H9 (cell line): ENCODE measurements at regions not wholly inside any gene's neighbourhood (a gene's known extent, or its start where the extent isn't known, plus 50 kb on each side); places are given as distances from the start of the nearest gene placed in this dataset.

ENCODE experiments used
- DNase-seq: peaks from one replicate; pipeline ENCODE4 v3.0.0-alpha.2; 2017
- H2AFZ ChIP-seq: one replicate; pipeline ENCODE4 v1.6.1; 2013; ENCODE audit warnings: mild to moderate bottlenecking, low read length, control low read depth, moderate library complexity
- H2AK5ac ChIP-seq: 2 replicates; pipeline ENCODE4 v1.6.1; 2013; ENCODE audit warnings: low read length, control low read depth, mixed read lengths; ENCODE audit not compliant: insufficient read length
- H2BK120ac ChIP-seq: one replicate; pipeline ENCODE4 v1.6.1; 2013; ENCODE audit warnings: low read depth, mild to moderate bottlenecking, low read length, control low read depth, inconsistent platforms; ENCODE audit not compliant: poor library complexity, severe bottlenecking
- H2BK12ac ChIP-seq: 2 replicates; pipeline ENCODE4 v1.6.1; 2013; ENCODE audit warnings: low read length, control low read depth, mixed read lengths, low read depth; ENCODE audit not compliant: insufficient read length
- H2BK15ac ChIP-seq: 2 replicates; pipeline ENCODE4 v1.6.1; 2013; ENCODE audit warnings: low read depth, low read length, control low read depth
- H2BK20ac ChIP-seq: one replicate; pipeline ENCODE4 v1.6.1; 2013; ENCODE audit warnings: low read depth, mild to moderate bottlenecking, low read length, control low read depth, inconsistent platforms; ENCODE audit not compliant: poor library complexity, severe bottlenecking
- H2BK5ac ChIP-seq: 2 replicates; pipeline ENCODE4 v1.6.1; 2013; ENCODE audit warnings: low read length, control low read depth, mixed read lengths; ENCODE audit not compliant: insufficient read length
- H3K14ac ChIP-seq: 2 replicates; pipeline ENCODE4 v1.6.1; 2013; ENCODE audit warnings: low read length, control low read depth; ENCODE audit not compliant: insufficient read depth
- H3K18ac ChIP-seq: 2 replicates; pipeline ENCODE4 v1.6.1; 2013; ENCODE audit warnings: low read depth, mild to moderate bottlenecking, mixed read lengths, low read length, control low read depth; ENCODE audit not compliant: insufficient read length
- H3K23ac ChIP-seq: 2 replicates; pipeline ENCODE4 v1.6.1; 2013; ENCODE audit warnings: low read length, control low read depth, mixed read lengths, low read depth; ENCODE audit not compliant: insufficient read length
- H3K23me2 ChIP-seq: 2 replicates; pipeline ENCODE4 v1.6.1; 2013; ENCODE audit warnings: low read depth, mild to moderate bottlenecking, mixed read lengths, low read length, control low read depth; ENCODE audit not compliant: insufficient read length, poor library complexity, severe bottlenecking
- H3K27ac ChIP-seq: 2 replicates; pipeline ENCODE4 v1.5.1; 2013; ENCODE audit warnings: low read length, control low read depth, mixed read lengths, low read depth; ENCODE audit not compliant: insufficient read length
- H3K27me3 ChIP-seq: 2 replicates; pipeline ENCODE4 v1.6.1; 2013; ENCODE audit warnings: low read length, control low read depth, inconsistent platforms; ENCODE audit not compliant: insufficient read depth
- H3K4ac ChIP-seq: 2 replicates; pipeline ENCODE4 v1.6.1; 2013; ENCODE audit warnings: low read depth, mild to moderate bottlenecking, control low read depth, inconsistent platforms, low read length, moderate library complexity
- H3K4me1 ChIP-seq: 2 replicates; pipeline ENCODE4 v1.6.1; 2013; ENCODE audit warnings: low read length, control low read depth, inconsistent platforms; ENCODE audit not compliant: insufficient read depth
- H3K4me2 ChIP-seq: 2 replicates; pipeline ENCODE4 v1.6.1; 2013; ENCODE audit warnings: low read length, control low read depth, mixed read lengths; ENCODE audit not compliant: insufficient read length, insufficient read depth
- H3K56ac ChIP-seq: 2 replicates; pipeline ENCODE4 v1.6.1; 2013; ENCODE audit warnings: low read depth, mild to moderate bottlenecking, mixed read lengths, low read length, control low read depth; ENCODE audit not compliant: insufficient read length
- H3K79me1 ChIP-seq: 2 replicates; pipeline ENCODE4 v1.6.1; 2013; ENCODE audit warnings: low read depth, mild to moderate bottlenecking, moderate library complexity, low read length, control low read depth, inconsistent platforms; ENCODE audit not compliant: insufficient read depth, poor library complexity, severe bottlenecking
- H3K79me2 ChIP-seq: 2 replicates; pipeline ENCODE4 v1.6.1; 2013; ENCODE audit warnings: low read length, control low read depth, inconsistent platforms; ENCODE audit not compliant: insufficient read depth
- H3K9ac ChIP-seq: 2 replicates; pipeline ENCODE4 v1.6.1; 2013; ENCODE audit warnings: low read length, control low read depth, mixed read lengths; ENCODE audit not compliant: insufficient read length; ENCODE audit errors: extremely low read depth
- H3K9me3 ChIP-seq: one replicate; pipeline ENCODE4 v1.6.1; 2013; ENCODE audit warnings: low read depth, low read length, inconsistent platforms; ENCODE audit not compliant: control insufficient read depth
- H3T11ph ChIP-seq: one replicate; pipeline ENCODE4 v1.6.1; 2013; ENCODE audit warnings: mild to moderate bottlenecking, low read length, control low read depth, inconsistent platforms
- H4K20me1 ChIP-seq: one replicate; pipeline ENCODE4 v1.6.1; 2013; ENCODE audit not compliant: control insufficient read depth, insufficient read length, insufficient read depth
- H4K5ac ChIP-seq: 2 replicates; pipeline ENCODE4 v1.6.1; 2013; ENCODE audit warnings: low read depth, mild to moderate bottlenecking, mixed read lengths, low read length, control low read depth; ENCODE audit not compliant: insufficient read length
- H4K8ac ChIP-seq: replicated peaks from 2 replicates; pipeline ENCODE4 v1.6.1; 2013; ENCODE audit warnings: low read length, control low read depth, mixed read lengths, low read depth; ENCODE audit not compliant: insufficient read length
- H4K91ac ChIP-seq: 2 replicates; pipeline ENCODE4 v1.6.1; 2013; ENCODE audit warnings: low read depth, mild to moderate bottlenecking, moderate library complexity, mixed read lengths, low read length, control low read depth; ENCODE audit not compliant: insufficient read length
- H3K27ac Mint-ChIP-seq, 3 experiments: 2 replicates in 2 of 3; 3 replicates in 1 of 3; pipeline ENCODE4 v1.8.0; 2020 to 2021; ENCODE audit warnings: mixed read lengths in 3 of 3, mild to moderate bottlenecking in 1 of 3, moderate library complexity in 1 of 3
- H3K27me3 Mint-ChIP-seq: 2 replicates; pipeline ENCODE4 v1.8.0; 2021; ENCODE audit warnings: low read depth, mild to moderate bottlenecking, moderate library complexity, mixed read lengths
- H3K36me3 Mint-ChIP-seq, 3 experiments: 2 replicates in 2 of 3; 3 replicates in 1 of 3; pipeline ENCODE4 v1.8.0; 2020 to 2021; ENCODE audit warnings: low read depth in 3 of 3, mixed read lengths in 3 of 3; ENCODE audit not compliant: insufficient read depth in 1 of 3
- H3K4me1 Mint-ChIP-seq, 2 experiments: 2 replicates each; pipeline ENCODE4 v1.8.0; 2020; ENCODE audit warnings: mixed read lengths in 2 of 2
- H3K4me3 Mint-ChIP-seq, 2 experiments: 2 replicates in 1 of 2; 3 replicates in 1 of 2; pipeline ENCODE4 v1.8.0; 2020 to 2021; ENCODE audit warnings: mild to moderate bottlenecking in 2 of 2, mixed read lengths in 2 of 2, moderate library complexity in 1 of 2
- H3K9me3 Mint-ChIP-seq, 2 experiments: 2 replicates in 1 of 2; 3 replicates in 1 of 2; pipeline ENCODE4 v1.8.0; 2020; ENCODE audit warnings: mild to moderate bottlenecking in 2 of 2, mixed read lengths in 2 of 2, moderate library complexity in 1 of 2
- CTCF ChIP-seq: fragments of 200-600 bp; sonication (generic); conservative IDR thresholded peaks from 3 replicates; pipeline ENCODE4 v1.8.0; 2021; ENCODE audit warnings: antibody characterized with exemption, mild to moderate bottlenecking
- whole genome bisulfite sequencing: extraction: QIAGEN DNeasy Blood & Tissue Kit; methylation state at CpG from one replicate; pipeline ENCODE4 v1.1.7; 2013; ENCODE audit warnings: missing lambda C conversion rate, low lambda C conversion rate, mixed read lengths; ENCODE audit not compliant: insufficient read length; ENCODE audit errors: extremely low coverage; 5-methylcytosine and 5-hydroxymethylcytosine counted together

DNA sequence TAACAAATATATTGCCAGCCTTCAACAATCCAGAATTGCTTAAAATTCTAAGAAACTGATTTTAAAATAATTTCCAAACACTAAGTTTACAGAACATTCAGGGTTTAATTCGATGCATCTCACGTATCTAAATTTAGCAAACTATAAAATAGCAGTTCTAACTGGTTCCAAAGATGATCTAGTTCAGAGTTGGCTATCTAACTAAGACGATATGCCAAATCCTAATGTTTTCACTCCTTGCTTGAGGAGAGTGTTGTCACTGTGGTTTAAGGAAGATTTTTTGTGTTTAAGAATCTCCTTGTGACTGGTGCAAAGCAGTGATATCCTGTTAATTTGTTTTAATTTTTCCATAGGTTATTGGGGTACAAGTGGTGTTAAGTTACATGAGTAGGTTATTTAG, 311.5 kb upstream of the ID4 start:
- H3K4me2 ChIP-seq = no peak overlapping the region
- H3K14ac ChIP-seq = no peak overlapping the region
- no peaks in the 10 kb centered on the region for H3K79me1 ChIP-seq
- H4K20me1 ChIP-seq = no peaks in the 10 kb centered on the region
- H2AK5ac ChIP-seq = no peak overlapping the region
- H3K56ac ChIP-seq = no peak overlapping the region
- H2BK15ac ChIP-seq = no peak overlapping the region
- no peak for TF ChIP-seq CTCF
- WGBS = no CpG with 5 or more reads among the region's 3 CpGs
- no peak overlapping the region for H3K23ac ChIP-seq
- H2BK20ac ChIP-seq = no peak overlapping the region
- Mint-ChIP-seq H3K4me3 (no peak overlapping the region), H3K27ac (peak overlapping the region in 1 of 3 experiments; percentile 31; a peak in 1 of 7 replicates), H3K4me1 (peaks cover 4 to 6% of the 10 kb centered on the region in 2 experiments), H3K36me3 (peaks cover 0 to 2% (median 0%) of the 10 kb centered on the region in 3 experiments; a peak in 1 of 7 replicates), H3K9me3 (no peaks in the 10 kb centered on the region; a peak in 1 of 5 replicates), H3K27me3 (no peaks in the 10 kb centered on the region)
- H3K4ac ChIP-seq = no peak overlapping the region
- H3K4me1 ChIP-seq = no peaks in the 10 kb centered on the region
- H3K27me3 ChIP-seq = no peaks in the 10 kb centered on the region
- no peaks in the 10 kb centered on the region for H3K23me2 ChIP-seq
- no peak overlapping the region for H4K91ac ChIP-seq
- H2BK120ac ChIP-seq = no peak overlapping the region
- no peaks in the 10 kb centered on the region for H3K9me3 ChIP-seq
- H3K9ac ChIP-seq = no peak overlapping the region
- no peak overlapping the region for H4K8ac ChIP-seq
- no peak overlapping the region for H3T11ph ChIP-seq
- no peak overlapping the region for H2AFZ ChIP-seq
- H2BK12ac ChIP-seq = no peak overlapping the region
- H3K27ac ChIP-seq = no peak overlapping the region
- H3K79me2 ChIP-seq = no peaks in the 10 kb centered on the region
- DNase-seq = no peak
- no peak overlapping the region for H2BK5ac ChIP-seq
- H3K18ac ChIP-seq = no peak overlapping the region
- no peak overlapping the region for H4K5ac ChIP-seq
